ENCODE measurements at regions not wholly inside any gene's neighbourhood (a gene's known extent, or its start where the extent isn't known, plus 50 kb on each side); places are given as distances from the start of the nearest gene placed in this dataset.

- H3K9ac ChIP-seq (ENCODE audit: low read depth, low read length) = no peak overlapping the region
- H3K4me3 ChIP-seq (ENCODE audit: low read length) = no peak overlapping the region
- H3K36me3 ChIP-seq (ENCODE audit: insufficient read depth, low read length) = no peaks in the 10 kb centered on the region
- no peak overlapping the region for H3K27ac ChIP-seq (ENCODE audit: low read depth, low read length)
- peaks cover 25% of the 10 kb centered on the region; the same call in 1 of the 2 replicates for H3K4me1 ChIP-seq (ENCODE audit: insufficient read depth, low read length)
- H3K9me3 ChIP-seq (ENCODE audit: insufficient read depth, low read depth, low read length) = no peaks in the 10 kb centered on the region
- H3K27me3 ChIP-seq (ENCODE audit: insufficient read depth, low read length) = peaks cover 9% of the 10 kb centered on the region; the same call in 1 of the 2 replicates
- WGBS = 93% methylated on average over 5 of the region's 5 CpGs
Observed at GRCh38 chr18:40877096-40877495, 1077.9 kb upstream of the PIK3C3 start.

GRCh38 chr18:40875101-40875615, 1079.9 kb upstream of the PIK3C3 start:
- Histone ChIP-seq H3K36me3 (ENCODE audit: insufficient read depth, low read length) (no peaks in the 10 kb centered on the region), H3K27me3 (ENCODE audit: insufficient read depth, low read length) (peaks cover 9% of the 10 kb centered on the region; the same call in 1 of the 2 replicates), H3K9me3 (ENCODE audit: insufficient read depth, low read depth, low read length) (no peaks in the 10 kb centered on the region), H3K9ac (ENCODE audit: low read depth, low read length) (no peak overlapping the region), H3K27ac (ENCODE audit: low read depth, low read length) (no peak overlapping the region), H3K4me1 (ENCODE audit: insufficient read depth, low read length) (peaks cover 25% of the 10 kb centered on the region; the same call in 1 of the 2 replicates), H3K4me3 (ENCODE audit: low read length) (no peak overlapping the region)
- WGBS = 89% methylated on average over 4 of the region's 4 CpGs

- Histone ChIP-seq H3K9me3 (ENCODE audit: insufficient read depth, low read depth, low read length) (no peaks in the 10 kb centered on the region), H3K27me3 (ENCODE audit: insufficient read depth, low read length) (peaks cover 9% of the 10 kb centered on the region; the same call in 1 of the 2 replicates), H3K4me1 (ENCODE audit: insufficient read depth, low read length) (peaks cover 25% of the 10 kb centered on the region; the same call in 1 of the 2 replicates), H3K9ac (ENCODE audit: low read depth, low read length) (no peak overlapping the region), H3K4me3 (ENCODE audit: low read length) (no peak overlapping the region), H3K36me3 (ENCODE audit: insufficient read depth, low read length) (no peaks in the 10 kb centered on the region), H3K27ac (ENCODE audit: low read depth, low read length) (no peak overlapping the region)
- no CpG with 5 or more reads among the region's 1 CpG for WGBS
Observed at GRCh38 chr18:40874233-40874632, 1080.8 kb upstream of the PIK3C3 start.

GRCh38 chr18:40868110-40868858, 1086.8 kb upstream of the PIK3C3 start:
- WGBS = 73% methylated on average over 3 of the region's 4 CpGs
- Histone ChIP-seq H3K27me3 (ENCODE audit: insufficient read depth, low read length) (no peaks in the 10 kb centered on the region), H3K4me3 (ENCODE audit: low read length) (no peak overlapping the region), H3K27ac (ENCODE audit: low read depth, low read length) (no peak overlapping the region), H3K36me3 (ENCODE audit: insufficient read depth, low read length) (no peaks in the 10 kb centered on the region), H3K4me1 (ENCODE audit: insufficient read depth, low read length) (no peaks in the 10 kb centered on the region), H3K9me3 (ENCODE audit: insufficient read depth, low read depth, low read length) (no peaks in the 10 kb centered on the region; the same call in 1 of the 2 replicates), H3K9ac (ENCODE audit: low read depth, low read length) (no peak overlapping the region)

GRCh38 chr18:40867459-40867858, 1087.6 kb upstream of the PIK3C3 start:
- H3K9me3 ChIP-seq (ENCODE audit: insufficient read depth, low read depth, low read length) = no peaks in the 10 kb centered on the region; the same call in 1 of the 2 replicates
- H3K4me3 ChIP-seq (ENCODE audit: low read length) = no peak overlapping the region
- H3K27me3 ChIP-seq (ENCODE audit: insufficient read depth, low read length) = no peaks in the 10 kb centered on the region
- no peaks in the 10 kb centered on the region for H3K4me1 ChIP-seq (ENCODE audit: insufficient read depth, low read length)
- WGBS = 98% methylated on average over 2 of the region's 2 CpGs
- no peak overlapping the region for H3K27ac ChIP-seq (ENCODE audit: low read depth, low read length)
- H3K36me3 ChIP-seq (ENCODE audit: insufficient read depth, low read length) = no peaks in the 10 kb centered on the region
- no peak overlapping the region for H3K9ac ChIP-seq (ENCODE audit: low read depth, low read length)

GRCh38 chr18:40866968-40867367, 1088.1 kb upstream of the PIK3C3 start:
- Histone ChIP-seq H3K9ac (ENCODE audit: low read depth, low read length) (no peak overlapping the region), H3K9me3 (ENCODE audit: insufficient read depth, low read depth, low read length) (no peaks in the 10 kb centered on the region; the same call in 1 of the 2 replicates), H3K4me3 (ENCODE audit: low read length) (no peak overlapping the region), H3K4me1 (ENCODE audit: insufficient read depth, low read length) (no peaks in the 10 kb centered on the region), H3K36me3 (ENCODE audit: insufficient read depth, low read length) (no peaks in the 10 kb centered on the region), H3K27me3 (ENCODE audit: insufficient read depth, low read length) (no peaks in the 10 kb centered on the region), H3K27ac (ENCODE audit: low read depth, low read length) (no peak overlapping the region)
- WGBS = 98% methylated on average over 3 of the region's 3 CpGs

- Histone ChIP-seq H3K9ac (ENCODE audit: low read depth, low read length) (no peak overlapping the region), H3K27me3 (ENCODE audit: insufficient read depth, low read length) (no peaks in the 10 kb centered on the region), H3K4me1 (ENCODE audit: insufficient read depth, low read length) (no peaks in the 10 kb centered on the region), H3K4me3 (ENCODE audit: low read length) (no peak overlapping the region), H3K36me3 (ENCODE audit: insufficient read depth, low read length) (no peaks in the 10 kb centered on the region), H3K27ac (ENCODE audit: low read depth, low read length) (no peak overlapping the region), H3K9me3 (ENCODE audit: insufficient read depth, low read depth, low read length) (no peaks in the 10 kb centered on the region; the same call in 1 of the 2 replicates)
- 94% methylated on average over 5 of the region's 5 CpGs for WGBS
Observed at GRCh38 chr18:40866013-40866645, 1088.9 kb upstream of the PIK3C3 start.

GRCh38 chr18:40864846-40865245, 1090.2 kb upstream of the PIK3C3 start:
- Histone ChIP-seq H3K4me3 (ENCODE audit: low read length) (no peak overlapping the region), H3K27me3 (ENCODE audit: insufficient read depth, low read length) (no peaks in the 10 kb centered on the region), H3K27ac (ENCODE audit: low read depth, low read length) (no peak overlapping the region), H3K36me3 (ENCODE audit: insufficient read depth, low read length) (no peaks in the 10 kb centered on the region), H3K9me3 (ENCODE audit: insufficient read depth, low read depth, low read length) (no peaks in the 10 kb centered on the region; the same call in 1 of the 2 replicates), H3K4me1 (ENCODE audit: insufficient read depth, low read length) (no peaks in the 10 kb centered on the region), H3K9ac (ENCODE audit: low read depth, low read length) (no peak overlapping the region)
- 97% methylated on average over 2 of the region's 2 CpGs for WGBS

- Histone ChIP-seq H3K36me3 (ENCODE audit: insufficient read depth, low read length) (no peaks in the 10 kb centered on the region), H3K9ac (ENCODE audit: low read depth, low read length) (no peak overlapping the region), H3K4me3 (ENCODE audit: low read length) (no peak overlapping the region), H3K27me3 (ENCODE audit: insufficient read depth, low read length) (no peaks in the 10 kb centered on the region), H3K27ac (ENCODE audit: low read depth, low read length) (no peak overlapping the region), H3K4me1 (ENCODE audit: insufficient read depth, low read length) (no peaks in the 10 kb centered on the region), H3K9me3 (ENCODE audit: insufficient read depth, low read depth, low read length) (no peaks in the 10 kb centered on the region; the same call in 1 of the 2 replicates)
- WGBS = 88% methylated on average over 3 of the region's 3 CpGs
Observed at GRCh38 chr18:40863801-40864200, 1091.2 kb upstream of the PIK3C3 start.

GRCh38 chr18:40860189-40860588, 1094.8 kb upstream of the PIK3C3 start:
- WGBS = 94% methylated on average over 2 of the region's 2 CpGs
- no peaks in the 10 kb centered on the region for H3K27me3 ChIP-seq (ENCODE audit: insufficient read depth, low read length)
- no peaks in the 10 kb centered on the region for H3K36me3 ChIP-seq (ENCODE audit: insufficient read depth, low read length)
- no peaks in the 10 kb centered on the region for H3K9me3 ChIP-seq (ENCODE audit: insufficient read depth, low read depth, low read length)
- H3K4me3 ChIP-seq (ENCODE audit: low read length) = no peak overlapping the region
- no peak overlapping the region for H3K27ac ChIP-seq (ENCODE audit: low read depth, low read length)
- peaks cover 2% of the 10 kb centered on the region for H3K4me1 ChIP-seq (ENCODE audit: insufficient read depth, low read length)
- H3K9ac ChIP-seq (ENCODE audit: low read depth, low read length) = no peak overlapping the region

- no peaks in the 10 kb centered on the region for H3K36me3 ChIP-seq (ENCODE audit: insufficient read depth, low read length)
- no peak overlapping the region for H3K9ac ChIP-seq (ENCODE audit: low read depth, low read length)
- no peaks in the 10 kb centered on the region for H3K27me3 ChIP-seq (ENCODE audit: insufficient read depth, low read length)
- H3K4me1 ChIP-seq (ENCODE audit: insufficient read depth, low read length) = peaks cover 17% of the 10 kb centered on the region
- 95% methylated on average over 4 of the region's 4 CpGs for WGBS
- H3K27ac ChIP-seq (ENCODE audit: low read depth, low read length) = no peak overlapping the region
- no peaks in the 10 kb centered on the region for H3K9me3 ChIP-seq (ENCODE audit: insufficient read depth, low read depth, low read length)
- H3K4me3 ChIP-seq (ENCODE audit: low read length) = no peak overlapping the region
Observed at GRCh38 chr18:40855661-40856060, 1099.4 kb upstream of the PIK3C3 start.
